ENCODE measurements at regions not wholly inside any gene's neighbourhood (a gene's known extent, or its start where the extent isn't known, plus 50 kb on each side); places are given as distances from the start of the nearest gene placed in this dataset.

- Histone ChIP-seq H3K9me3 (ENCODE audit: control insufficient read depth, insufficient read depth, low read depth, low read length) (no peaks in the 10 kb centered on the region), H3K36me3 (ENCODE audit: control insufficient read depth in 2 of 2, insufficient read depth in 1 of 2, low read length in 2 of 2) (no peaks in the 10 kb centered on the region), H3K4me3 (ENCODE audit: low read depth, low read length) (no peak overlapping the region), H3K27ac (ENCODE audit: extremely low read depth, low read depth, low read length) (no peak overlapping the region), H3K4me1 (ENCODE audit: control insufficient read depth, insufficient read depth, low read length) (no peaks in the 10 kb centered on the region)
- ChIA-PET POLR2A (no interaction called here), CTCF (no interaction called here)
- TF ChIP-seq ZNF132 (tag by site-specific recombination; IDR thresholded peaks at IDR 0.05; ENCODE audit: borderline replicate concordance) (no peak), ZNF664 (tag by site-specific recombination; IDR thresholded peaks at IDR 0.05) (no peak), ZNF335 (tag by site-specific recombination; conservative IDR thresholded peaks at IDR 0.05) (no peak), ZNF660 (tag by site-specific recombination; IDR thresholded peaks at IDR 0.05) (no peak), ZNF10 (tag by site-specific recombination; IDR thresholded peaks at IDR 0.05) (no peak), ZNF112 (tag by site-specific recombination; IDR thresholded peaks at IDR 0.05) (no peak)
Observed at GRCh38 chrX:39832211-39832610, 265.5 kb downstream of the BCOR start.

GRCh38 chrX:39834600-39834999 is 263.2 kb downstream of the BCOR start:
- H3K36me3 ChIP-seq (ENCODE audit: control insufficient read depth in 2 of 2, insufficient read depth in 1 of 2, low read length in 2 of 2), result no peaks in the 10 kb centered on the region
- POLR2A ChIA-PET, result no interaction called here
- CTCF ChIA-PET, result no interaction called here
- no peak for TF ChIP-seq ZBTB10 (tag by site-specific recombination; IDR thresholded peaks at IDR 0.05)
- no peak for TF ChIP-seq ZNF426 (tag by site-specific recombination; IDR thresholded peaks at IDR 0.05)
- TF ChIP-seq, protein P1, sequence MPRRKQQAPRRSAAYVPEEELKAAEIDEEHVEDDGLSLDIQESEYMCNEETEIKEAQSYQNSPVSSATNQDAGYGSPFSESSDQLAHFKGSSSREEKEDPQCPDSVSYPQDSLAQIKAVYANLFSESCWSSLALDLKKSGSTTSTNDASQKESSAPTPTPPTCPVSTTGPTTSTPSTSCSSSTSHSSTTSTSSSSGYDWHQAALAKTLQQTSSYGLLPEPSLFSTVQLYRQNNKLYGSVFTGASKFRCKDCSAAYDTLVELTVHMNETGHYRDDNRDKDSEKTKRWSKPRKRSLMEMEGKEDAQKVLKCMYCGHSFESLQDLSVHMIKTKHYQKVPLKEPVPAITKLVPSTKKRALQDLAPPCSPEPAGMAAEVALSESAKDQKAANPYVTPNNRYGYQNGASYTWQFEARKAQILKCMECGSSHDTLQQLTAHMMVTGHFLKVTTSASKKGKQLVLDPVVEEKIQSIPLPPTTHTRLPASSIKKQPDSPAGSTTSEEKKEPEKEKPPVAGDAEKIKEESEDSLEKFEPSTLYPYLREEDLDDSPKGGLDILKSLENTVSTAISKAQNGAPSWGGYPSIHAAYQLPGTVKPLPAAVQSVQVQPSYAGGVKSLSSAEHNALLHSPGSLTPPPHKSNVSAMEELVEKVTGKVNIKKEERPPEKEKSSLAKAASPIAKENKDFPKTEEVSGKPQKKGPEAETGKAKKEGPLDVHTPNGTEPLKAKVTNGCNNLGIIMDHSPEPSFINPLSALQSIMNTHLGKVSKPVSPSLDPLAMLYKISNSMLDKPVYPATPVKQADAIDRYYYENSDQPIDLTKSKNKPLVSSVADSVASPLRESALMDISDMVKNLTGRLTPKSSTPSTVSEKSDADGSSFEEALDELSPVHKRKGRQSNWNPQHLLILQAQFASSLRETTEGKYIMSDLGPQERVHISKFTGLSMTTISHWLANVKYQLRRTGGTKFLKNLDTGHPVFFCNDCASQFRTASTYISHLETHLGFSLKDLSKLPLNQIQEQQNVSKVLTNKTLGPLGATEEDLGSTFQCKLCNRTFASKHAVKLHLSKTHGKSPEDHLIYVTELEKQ (tag by site-specific recombination; IDR thresholded peaks at IDR 0.05; ENCODE audit: borderline replicate concordance), result no peak
- no peak for TF ChIP-seq ZNF324 (tag by site-specific recombination; IDR thresholded peaks at IDR 0.05)
- TF ChIP-seq ZNF580 (tag by site-specific recombination; IDR thresholded peaks at IDR 0.05), result no peak
- TF ChIP-seq ZNF560 (tag by site-specific recombination; IDR thresholded peaks at IDR 0.05; ENCODE audit: borderline replicate concordance), result no peak
- TF ChIP-seq ZNF664 (tag by site-specific recombination; IDR thresholded peaks at IDR 0.05), result no peak
- TF ChIP-seq ZEB2 (tag by site-specific recombination; IDR thresholded peaks at IDR 0.05), result no peak
- TF ChIP-seq KLF8 (tag by site-specific recombination; IDR thresholded peaks at IDR 0.05), result no peak
- no peak for TF ChIP-seq ZNF629 (tag by site-specific recombination; IDR thresholded peaks at IDR 0.05)
- TF ChIP-seq ZSCAN23 (tag by site-specific recombination; IDR thresholded peaks at IDR 0.05), result no peak
- no peak for TF ChIP-seq ZNF501 (tag by site-specific recombination; IDR thresholded peaks at IDR 0.05)
- no peak for TF ChIP-seq ZNF660 (tag by site-specific recombination; IDR thresholded peaks at IDR 0.05)
- TF ChIP-seq, protein P2, sequence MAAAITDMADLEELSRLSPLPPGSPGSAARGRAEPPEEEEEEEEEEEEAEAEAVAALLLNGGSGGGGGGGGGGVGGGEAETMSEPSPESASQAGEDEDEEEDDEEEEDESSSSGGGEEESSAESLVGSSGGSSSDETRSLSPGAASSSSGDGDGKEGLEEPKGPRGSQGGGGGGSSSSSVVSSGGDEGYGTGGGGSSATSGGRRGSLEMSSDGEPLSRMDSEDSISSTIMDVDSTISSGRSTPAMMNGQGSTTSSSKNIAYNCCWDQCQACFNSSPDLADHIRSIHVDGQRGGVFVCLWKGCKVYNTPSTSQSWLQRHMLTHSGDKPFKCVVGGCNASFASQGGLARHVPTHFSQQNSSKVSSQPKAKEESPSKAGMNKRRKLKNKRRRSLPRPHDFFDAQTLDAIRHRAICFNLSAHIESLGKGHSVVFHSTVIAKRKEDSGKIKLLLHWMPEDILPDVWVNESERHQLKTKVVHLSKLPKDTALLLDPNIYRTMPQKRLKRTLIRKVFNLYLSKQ (tag by site-specific recombination; IDR thresholded peaks at IDR 0.05; ENCODE audit: borderline replicate concordance), result no peak
- no peak for TF ChIP-seq ZNF366 (tag by site-specific recombination; conservative IDR thresholded peaks at IDR 0.05)
- no peak for TF ChIP-seq ZNF610 (tag by site-specific recombination; IDR thresholded peaks at IDR 0.05; ENCODE audit: borderline replicate concordance)
- no peaks in the 10 kb centered on the region for H3K4me1 ChIP-seq (ENCODE audit: control insufficient read depth, insufficient read depth, low read length)
- no peak overlapping the region for H3K4me3 ChIP-seq (ENCODE audit: low read depth, low read length)
- no peak overlapping the region for H3K27ac ChIP-seq (ENCODE audit: extremely low read depth, low read depth, low read length)
- H3K9me3 ChIP-seq (ENCODE audit: control insufficient read depth, insufficient read depth, low read depth, low read length), result no peaks in the 10 kb centered on the region

Measured in HEK293 (cell line).